ENCODE measurements at regions not wholly inside any gene's neighbourhood (a gene's known extent, or its start where the extent isn't known, plus 50 kb on each side); places are given as distances from the start of the nearest gene placed in this dataset.

DNA sequence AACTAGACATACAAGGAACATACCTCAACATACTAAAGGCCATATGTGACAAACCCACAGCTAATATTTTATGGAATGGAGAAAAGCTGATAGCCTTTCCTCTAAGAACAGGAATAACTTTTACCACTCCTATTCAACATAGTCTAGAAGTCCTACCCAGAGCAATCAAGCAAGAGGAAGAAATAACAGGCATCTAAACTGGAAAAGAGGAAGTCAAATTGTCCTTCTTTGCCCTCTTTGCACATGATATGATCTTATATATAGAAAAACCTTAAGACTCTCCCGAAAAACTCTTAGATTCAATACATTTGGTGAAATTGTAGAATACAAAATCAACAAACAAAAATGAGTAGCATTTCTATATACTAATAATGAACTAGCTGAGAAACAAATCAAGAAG is 110.0 kb downstream of the ATP23 start:
- H3K36me3 Mint-ChIP-seq: peaks cover 0 to 4% of the 10 kb centered on the region in 2 donors
- DNase-seq (ENCODE audit: low spot score in 2 of 2): no peak
- no peak for ATAC-seq
- H3K9me3 Mint-ChIP-seq: peaks cover 15 to 22% of the 10 kb centered on the region in 2 donors
- no peak overlapping the region for H3K27ac Mint-ChIP-seq

DNA sequence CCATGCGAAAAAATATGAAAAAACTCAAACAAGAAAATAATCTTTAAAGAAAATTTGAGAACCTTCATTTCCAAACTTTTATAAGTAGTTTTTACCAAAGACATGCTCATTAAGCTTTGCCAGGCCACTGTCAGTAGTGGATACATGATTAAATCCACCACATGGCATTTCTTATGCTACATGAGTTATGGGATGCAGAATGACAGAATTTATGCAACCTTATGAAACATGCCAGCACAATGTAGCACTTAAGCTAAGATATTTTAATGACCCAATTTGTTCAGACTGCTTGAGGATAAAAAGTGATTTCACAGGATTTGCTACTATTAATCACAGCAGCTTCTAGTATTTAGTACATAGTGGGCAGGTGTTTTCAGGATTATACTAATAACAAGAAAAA is 123.3 kb downstream of the ATP23 start:
- H3K9me3 Mint-ChIP-seq: no peaks in the 10 kb centered on the region
- no peaks in the 10 kb centered on the region for H3K36me3 Mint-ChIP-seq
- ATAC-seq (no peak), DNase-seq (ENCODE audit: low spot score in 2 of 2) (no peak)
- H3K27ac Mint-ChIP-seq: no peak overlapping the region

DNA sequence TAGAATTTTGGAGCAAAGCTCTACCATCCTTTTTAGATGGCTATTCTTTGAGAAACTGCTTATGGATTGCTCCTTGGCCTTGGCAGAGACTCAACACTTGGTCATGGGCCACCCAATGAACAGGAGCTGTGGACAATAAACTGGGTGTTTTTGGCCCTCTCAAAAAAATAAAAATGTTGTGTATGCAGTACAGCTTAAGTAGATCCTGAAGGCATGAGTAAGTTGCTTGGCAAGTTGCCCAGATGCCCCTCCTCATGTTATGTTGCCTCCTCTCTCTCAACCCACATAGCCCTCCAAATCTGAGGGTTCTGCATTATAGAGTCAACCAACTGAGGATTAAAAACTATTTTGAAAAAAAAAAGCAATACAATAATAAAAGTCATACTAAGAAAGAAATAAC is 124.9 kb downstream of the ATP23 start:
- Mint-ChIP-seq H3K27ac (no peak overlapping the region), H3K9me3 (no peaks in the 10 kb centered on the region), H3K36me3 (no peaks in the 10 kb centered on the region)
- ATAC-seq: no peak
- DNase-seq (ENCODE audit: low spot score in 2 of 2): no peak

DNA sequence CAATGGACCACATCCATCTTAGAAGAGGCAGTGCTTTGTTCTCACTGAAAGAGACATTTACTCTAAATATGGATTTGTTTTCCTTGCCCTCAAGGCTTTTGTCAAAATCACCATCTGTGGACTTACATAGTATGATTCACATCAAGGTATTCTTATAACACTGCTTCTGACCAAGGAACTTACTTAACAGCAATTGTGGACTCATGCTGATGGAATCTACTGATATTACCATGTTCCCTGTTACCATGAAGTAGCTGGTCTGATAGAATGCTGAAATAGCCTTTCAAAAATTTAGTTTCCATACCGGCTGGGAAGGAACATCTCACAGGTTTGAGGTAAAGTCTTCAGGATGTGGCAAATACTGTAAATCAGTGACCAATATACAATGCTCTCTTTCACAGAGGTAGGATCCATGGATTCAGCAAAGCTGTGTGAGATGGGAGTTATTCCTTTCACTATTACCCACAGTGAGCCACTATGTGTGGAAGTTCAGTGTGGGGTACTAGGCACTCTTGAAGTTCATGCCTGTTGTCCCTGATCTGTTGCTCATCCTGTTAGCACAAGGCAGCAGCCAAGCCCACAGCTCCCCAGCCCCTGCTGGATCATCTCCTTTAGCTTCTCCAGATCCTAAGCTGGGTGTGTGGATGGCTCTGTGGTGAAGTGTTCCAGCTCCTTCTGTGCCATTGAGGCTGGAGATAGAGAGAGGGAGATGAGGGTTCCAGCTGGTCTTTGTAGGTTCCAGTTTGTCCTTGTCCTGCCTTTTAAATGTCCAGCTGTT is 126.4 kb downstream of the ATP23 start:
- DNase-seq (ENCODE audit: low spot score in 2 of 2): no peak
- ATAC-seq: no peak
- Mint-ChIP-seq H3K27ac (no peak overlapping the region), H3K9me3 (no peaks in the 10 kb centered on the region), H3K36me3 (no peaks in the 10 kb centered on the region)

DNA sequence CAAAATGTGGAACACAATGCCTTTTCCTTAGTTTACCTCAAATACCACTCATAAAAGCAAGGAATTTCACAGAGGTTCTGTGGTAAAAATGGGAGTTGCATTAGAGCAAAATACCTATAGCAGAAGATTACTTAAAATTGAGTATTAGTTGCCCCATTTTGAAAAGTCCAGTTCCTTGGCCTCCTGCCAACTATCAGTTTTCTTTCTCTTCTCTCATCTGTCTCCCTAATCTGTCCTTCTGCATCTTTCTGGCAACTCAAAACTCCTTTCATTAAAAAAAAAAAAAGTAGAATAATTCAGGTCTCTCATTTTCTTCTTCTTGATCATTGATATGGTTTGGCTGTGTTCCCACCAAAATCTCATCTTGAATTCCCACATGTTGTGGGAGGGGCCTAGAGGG is 127.3 kb downstream of the ATP23 start:
- H3K36me3 Mint-ChIP-seq: no peaks in the 10 kb centered on the region
- H3K27ac Mint-ChIP-seq: no peak overlapping the region
- H3K9me3 Mint-ChIP-seq: no peaks in the 10 kb centered on the region
- ATAC-seq: no peak
- DNase-seq (ENCODE audit: low spot score in 2 of 2): no peak

DNA sequence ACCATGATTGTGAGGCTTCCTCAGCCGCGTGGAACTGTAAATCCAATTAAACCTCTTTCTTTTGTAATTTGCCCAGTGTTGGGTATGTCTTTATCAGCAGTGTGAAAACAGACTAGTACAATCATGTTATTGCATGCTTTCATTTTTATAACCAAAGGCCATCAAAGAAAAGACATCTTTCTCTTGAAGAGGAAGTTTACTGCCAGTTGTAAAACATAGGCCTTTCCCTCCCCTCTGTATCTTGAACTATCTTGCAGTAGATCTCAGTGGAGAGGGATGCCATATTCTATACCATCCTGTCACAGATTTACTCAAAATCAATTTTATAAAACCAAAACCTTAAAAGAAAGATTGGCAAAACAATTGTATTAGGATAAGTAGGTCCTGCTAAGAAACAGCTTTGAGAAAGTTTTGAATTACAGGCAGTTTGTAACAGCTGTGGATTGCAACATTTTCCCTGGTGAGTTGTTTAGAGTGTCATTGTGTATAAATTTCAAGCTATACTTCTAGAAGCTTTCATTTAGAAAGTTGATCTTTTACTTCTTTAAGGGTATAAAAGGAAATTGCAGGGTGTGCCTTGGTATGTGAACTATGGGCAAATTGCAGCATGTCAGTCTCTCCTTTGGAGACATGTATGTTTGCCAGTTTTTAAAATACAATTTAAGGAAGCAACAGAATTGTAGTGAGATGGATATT is 128.0 kb downstream of the ATP23 start:
- no peaks in the 10 kb centered on the region for H3K36me3 Mint-ChIP-seq
- no peak for DNase-seq (ENCODE audit: low spot score in 2 of 2)
- H3K27ac Mint-ChIP-seq: no peak overlapping the region
- ATAC-seq: no peak
- peaks cover 0 to 6% of the 10 kb centered on the region in 2 donors for H3K9me3 Mint-ChIP-seq

DNA sequence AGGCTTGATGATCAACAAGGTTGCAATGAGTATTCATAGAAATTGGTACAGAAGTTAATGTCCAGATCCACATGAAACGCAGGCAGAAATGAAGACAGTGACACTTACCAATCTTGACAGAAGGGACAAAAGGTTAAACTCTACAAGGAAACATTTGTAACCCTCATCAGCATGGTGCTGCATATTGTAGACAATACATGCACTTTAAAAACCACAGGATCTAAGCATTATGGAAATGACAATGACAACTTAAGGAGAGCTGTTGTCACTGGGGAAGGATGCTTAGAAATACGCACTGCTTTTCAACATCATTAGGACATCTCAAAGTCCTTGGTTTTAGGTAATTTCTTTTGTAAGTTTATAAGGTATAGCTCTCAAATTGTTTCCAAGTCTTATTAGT is 130.6 kb downstream of the ATP23 start:
- no peaks in the 10 kb centered on the region for H3K36me3 Mint-ChIP-seq
- ATAC-seq (no peak), DNase-seq (ENCODE audit: low spot score in 2 of 2) (no peak)
- H3K9me3 Mint-ChIP-seq: peaks cover 0 to 6% of the 10 kb centered on the region in 2 donors
- H3K27ac Mint-ChIP-seq: no peak overlapping the region

DNA sequence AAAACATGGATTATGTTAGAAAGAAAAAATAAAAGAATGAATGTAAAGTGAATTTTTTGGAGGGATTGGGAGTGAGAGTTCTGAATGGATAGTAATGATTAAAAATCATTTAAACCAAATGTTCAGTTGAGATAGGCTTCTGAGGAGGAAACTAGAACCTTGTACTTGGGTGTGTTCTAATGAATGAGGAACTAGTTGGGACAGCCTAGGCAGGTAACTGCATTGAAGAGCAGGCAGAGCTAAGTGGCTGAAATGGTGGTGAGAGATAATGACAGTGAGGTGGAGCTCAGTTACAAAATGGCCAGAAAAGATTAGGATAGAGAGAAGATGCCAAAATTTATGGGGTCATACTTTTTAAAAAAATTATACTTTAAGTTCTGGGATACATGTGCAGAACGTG is 132.9 kb downstream of the ATP23 start:
- H3K27ac Mint-ChIP-seq: no peak overlapping the region
- no peak for DNase-seq (ENCODE audit: low spot score in 2 of 2)
- peaks cover 0 to 6% of the 10 kb centered on the region in 2 donors for H3K9me3 Mint-ChIP-seq
- no peaks in the 10 kb centered on the region for H3K36me3 Mint-ChIP-seq
- ATAC-seq: no peak

DNA sequence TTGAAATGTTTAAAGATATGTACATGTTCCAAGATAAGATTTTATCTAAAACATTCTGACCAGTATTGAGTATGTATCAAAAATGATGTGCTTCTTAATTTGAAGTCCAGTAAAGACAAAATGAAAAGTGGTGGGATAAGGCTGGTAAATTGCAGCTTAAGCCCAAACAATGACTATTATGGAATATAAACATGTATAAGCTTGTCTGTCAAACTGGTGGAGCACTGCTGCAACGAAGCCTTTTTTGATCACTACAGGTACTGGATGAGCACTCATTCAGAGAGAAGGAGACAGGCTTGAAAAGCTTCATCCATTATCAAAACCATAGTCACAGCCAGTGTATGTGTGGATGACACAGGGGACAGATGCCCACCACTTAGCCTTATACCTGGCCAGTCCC is 138.4 kb downstream of the ATP23 start:
- DNase-seq (ENCODE audit: low spot score in 2 of 2) (no peak), ATAC-seq (no peak)
- Mint-ChIP-seq H3K9me3 (no peaks in the 10 kb centered on the region), H3K36me3 (no peaks in the 10 kb centered on the region), H3K27ac (no peak overlapping the region)

DNA sequence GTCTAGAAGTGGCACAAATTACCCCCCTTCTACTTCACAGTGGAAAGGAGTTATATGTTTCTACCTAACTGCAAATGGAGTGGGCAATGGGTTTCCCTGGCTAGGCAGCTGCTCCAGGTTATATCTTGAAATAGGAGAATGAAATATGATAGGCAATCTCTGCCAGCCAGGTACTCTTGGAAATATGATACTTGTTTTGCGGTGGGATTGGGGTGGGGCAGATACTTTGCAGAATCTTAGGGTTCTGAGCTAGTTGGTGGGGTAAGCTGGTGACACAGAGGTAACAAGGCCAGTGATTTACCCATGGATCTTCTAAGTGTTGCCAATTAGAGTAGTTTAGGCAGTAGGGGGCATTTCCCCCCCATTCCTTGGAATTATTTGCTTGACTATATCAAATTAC is 140.1 kb downstream of the ATP23 start:
- ATAC-seq: no peak
- no peak overlapping the region for H3K27ac Mint-ChIP-seq
- no peak for DNase-seq (ENCODE audit: low spot score in 2 of 2)
- H3K9me3 Mint-ChIP-seq: no peaks in the 10 kb centered on the region
- no peaks in the 10 kb centered on the region for H3K36me3 Mint-ChIP-seq

DNA sequence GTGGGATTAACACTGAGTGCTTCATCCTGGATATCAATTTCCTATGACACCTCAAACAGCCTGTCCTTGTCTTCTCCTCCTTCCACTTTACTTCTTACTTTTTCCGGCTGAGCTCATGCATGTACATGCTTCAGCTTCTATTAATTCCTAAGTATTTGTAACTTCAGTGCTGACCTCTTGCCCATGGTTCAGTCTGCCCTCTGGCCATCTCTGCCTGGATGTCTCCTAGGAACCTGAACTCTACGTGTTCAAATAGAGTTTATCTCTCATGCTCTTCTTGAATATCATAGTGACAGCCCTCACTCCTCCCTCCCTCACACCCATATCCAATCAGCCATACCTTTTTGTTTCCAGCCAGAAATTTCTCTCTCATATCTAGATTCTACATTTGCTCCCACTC is 141.6 kb downstream of the ATP23 start:
- ATAC-seq (no peak), DNase-seq (ENCODE audit: low spot score in 2 of 2) (no peak)
- Mint-ChIP-seq H3K27ac (no peak overlapping the region), H3K9me3 (no peaks in the 10 kb centered on the region), H3K36me3 (no peaks in the 10 kb centered on the region)

DNA sequence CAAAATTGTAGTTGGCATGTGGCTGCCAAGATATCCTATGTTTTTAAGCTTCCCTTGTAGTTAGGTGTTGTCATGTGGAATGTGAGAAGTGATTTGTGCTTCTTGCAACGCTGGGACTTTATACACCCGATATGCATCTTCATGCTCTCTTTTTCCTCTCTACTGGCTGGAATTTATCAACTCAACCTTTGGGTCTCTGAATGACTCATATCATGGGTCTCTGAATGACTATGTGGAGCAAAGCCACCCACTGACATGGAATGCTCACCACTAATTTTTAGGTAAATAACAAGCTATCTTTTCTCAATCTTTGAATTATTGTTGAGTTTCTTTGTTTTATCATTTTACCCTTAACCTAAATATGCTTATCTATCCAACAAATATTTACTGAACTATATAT is 144.6 kb downstream of the ATP23 start:
- ATAC-seq (peak in 1 of 2 donors; percentile 69), DNase-seq (ENCODE audit: low spot score in 2 of 2) (no peak)
- Mint-ChIP-seq H3K9me3 (no peaks in the 10 kb centered on the region), H3K27ac (no peak overlapping the region), H3K36me3 (no peaks in the 10 kb centered on the region)

DNA sequence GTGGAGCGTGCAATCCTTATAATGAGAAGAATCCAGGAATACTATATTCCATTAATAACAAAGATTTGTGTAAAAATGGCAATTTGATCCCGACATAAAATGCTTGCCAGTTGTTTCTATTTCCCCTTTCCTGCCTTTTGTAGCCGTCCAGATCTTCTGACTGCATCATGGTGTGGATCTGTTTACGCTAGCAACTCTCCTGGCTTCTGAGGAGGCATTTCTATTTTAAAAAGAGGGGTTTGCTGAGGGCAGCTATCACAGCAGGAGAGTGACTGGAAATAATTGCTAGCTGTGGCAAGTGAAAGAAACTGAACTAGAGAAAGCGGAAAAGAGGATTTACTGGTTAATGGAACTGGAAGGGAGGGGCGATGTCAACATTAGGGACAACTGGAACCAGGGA is 145.6 kb downstream of the ATP23 start:
- DNase-seq (ENCODE audit: low spot score in 2 of 2) (no peak), ATAC-seq (no peak)
- no peak overlapping the region for H3K27ac Mint-ChIP-seq
- no peaks in the 10 kb centered on the region for H3K9me3 Mint-ChIP-seq
- H3K36me3 Mint-ChIP-seq: no peaks in the 10 kb centered on the region

DNA sequence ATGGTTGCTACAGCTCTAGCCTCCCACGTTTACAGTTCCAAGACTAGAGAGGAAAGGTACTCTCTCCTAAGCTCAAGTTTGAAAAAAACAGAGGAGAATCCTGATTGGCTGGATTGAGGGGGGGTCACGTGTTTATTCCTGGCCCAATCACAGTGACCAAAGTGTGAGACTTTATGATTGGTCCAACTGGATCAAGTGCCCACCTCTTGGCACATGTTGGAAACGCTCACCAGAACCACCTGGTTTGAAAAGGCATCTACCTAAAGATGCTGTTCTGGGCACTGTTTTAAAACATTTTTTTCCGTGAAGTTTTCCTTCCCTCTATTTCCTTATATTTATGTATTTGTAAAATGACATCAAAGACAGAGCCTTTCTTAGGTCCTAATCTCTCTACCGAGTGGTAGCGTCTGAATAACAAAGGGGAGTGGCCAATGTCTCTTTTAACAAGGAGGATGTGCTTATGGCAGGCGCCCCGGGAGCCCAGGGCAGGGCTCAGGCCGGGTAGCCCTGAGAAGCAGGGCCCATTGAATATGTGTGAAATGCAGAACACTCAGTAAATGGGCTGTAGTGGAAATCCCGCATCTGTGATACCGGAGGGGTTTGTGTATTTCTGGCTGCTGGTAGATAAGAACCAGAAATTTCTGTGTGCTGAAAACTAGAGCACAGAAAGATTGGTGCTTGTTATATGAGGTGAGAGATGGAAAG is 146.2 kb downstream of the ATP23 start:
- Mint-ChIP-seq H3K36me3 (no peaks in the 10 kb centered on the region), H3K27ac (no peak overlapping the region), H3K9me3 (no peaks in the 10 kb centered on the region)
- no peak for DNase-seq (ENCODE audit: low spot score in 2 of 2)
- ATAC-seq: no peak

DNA sequence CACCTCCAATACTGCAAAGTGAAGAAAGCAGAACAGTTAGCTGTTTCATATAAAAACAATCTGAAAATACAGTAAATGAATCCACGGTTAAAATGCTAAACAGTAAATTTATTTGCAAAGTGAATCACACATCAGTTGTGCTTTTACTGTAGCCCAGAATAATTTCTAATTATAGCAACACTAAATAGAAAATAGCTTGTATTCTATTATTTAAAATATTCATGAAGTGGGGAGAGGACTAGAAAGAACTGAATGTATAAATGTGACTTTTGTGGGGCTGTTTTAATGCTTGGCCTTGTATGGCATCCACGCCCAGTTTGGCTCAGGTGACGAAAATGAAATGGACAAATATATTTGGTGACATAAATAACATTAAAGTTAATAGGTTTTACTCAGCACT is 148.2 kb downstream of the ATP23 start:
- no peak for DNase-seq (ENCODE audit: low spot score in 2 of 2)
- Mint-ChIP-seq H3K9me3 (no peaks in the 10 kb centered on the region), H3K36me3 (no peaks in the 10 kb centered on the region), H3K27ac (no peak overlapping the region)
- no peak for ATAC-seq

DNA sequence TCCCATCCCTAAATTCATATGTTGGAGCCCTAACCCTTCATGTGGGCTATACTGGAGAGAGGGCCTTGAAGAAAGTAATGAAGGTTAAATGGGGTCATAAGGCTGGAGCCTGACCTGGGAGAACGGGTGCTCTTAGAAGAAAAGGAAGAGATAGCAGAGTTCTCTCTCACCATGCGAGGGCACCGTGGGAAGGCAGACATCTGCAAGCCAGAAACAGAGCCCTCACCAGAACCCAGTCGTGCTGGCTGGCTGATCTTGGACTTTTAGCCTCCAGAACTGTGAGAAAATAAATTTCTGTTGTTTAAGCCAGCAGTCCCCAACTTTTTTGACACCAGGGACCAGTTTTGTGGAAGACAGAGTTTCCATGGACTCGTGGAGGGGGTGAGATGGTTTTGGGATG is 149.3 kb downstream of the ATP23 start:
- H3K36me3 Mint-ChIP-seq: no peaks in the 10 kb centered on the region
- no peak for ATAC-seq

DNA sequence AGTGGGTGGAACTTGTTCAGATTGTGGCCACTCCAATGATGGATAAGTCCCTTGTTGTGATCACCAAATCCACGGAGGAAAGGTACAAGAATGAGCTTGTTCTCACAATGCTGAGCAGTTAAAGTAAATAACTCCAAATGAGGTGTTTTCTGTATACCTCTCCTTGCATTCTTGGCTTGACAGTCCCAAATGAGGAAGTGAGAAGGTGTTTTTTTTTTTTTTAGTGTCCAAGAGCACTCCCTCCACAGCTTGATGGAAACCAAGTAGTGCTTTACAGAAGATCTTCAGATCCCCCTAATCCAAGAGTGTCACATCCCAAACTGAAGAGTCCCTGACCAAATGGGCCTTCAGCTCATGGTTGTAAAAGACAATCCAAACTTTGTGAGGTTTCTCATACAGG is 153.6 kb downstream of the ATP23 start:
- Mint-ChIP-seq H3K36me3 (no peaks in the 10 kb centered on the region), H3K9me3 (no peaks in the 10 kb centered on the region), H3K27ac (no peak overlapping the region)
- no peak for DNase-seq (ENCODE audit: low spot score in 2 of 2)
- ATAC-seq: no peak

More for the DNA sequence above, 149.3 kb downstream of the ATP23 start:
- no peak overlapping the region for H3K27ac Mint-ChIP-seq
- no peak for DNase-seq (ENCODE audit: low spot score in 2 of 2)
- H3K9me3 Mint-ChIP-seq: no peaks in the 10 kb centered on the region

DNA sequence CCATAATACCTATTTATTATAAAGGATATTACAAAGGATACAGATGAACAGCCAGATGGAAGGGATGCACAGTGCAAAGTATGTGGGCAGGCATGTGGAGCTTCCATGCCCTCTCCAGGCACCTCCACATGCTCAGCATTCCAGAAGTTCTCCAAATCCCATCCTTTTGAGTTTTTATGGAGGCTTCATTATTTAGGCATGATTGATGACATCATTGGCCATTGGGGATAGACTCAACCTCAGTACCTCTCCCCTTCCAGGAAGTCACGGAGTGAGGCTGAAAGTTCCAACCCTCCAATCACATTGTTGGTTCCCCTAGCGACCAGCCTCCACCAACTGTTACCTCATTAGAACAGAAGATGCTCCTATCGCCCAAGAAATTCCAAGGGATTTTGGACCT is 156.4 kb downstream of the ATP23 start:
- Mint-ChIP-seq H3K36me3 (no peaks in the 10 kb centered on the region), H3K27ac (no peak overlapping the region), H3K9me3 (peaks cover 0 to 3% of the 10 kb centered on the region in 2 donors)
- no peak for ATAC-seq
- no peak for DNase-seq (ENCODE audit: low spot score in 2 of 2)

Data from activated naive CD4-positive, alpha-beta T cell treated with anti-CD3 and anti-CD28 coated beads, Interleukin-2, amount 50 U/mL, for 72 hours (primary cell).